ENCODE measurements at regions not wholly inside any gene's neighbourhood (a gene's known extent, or its start where the extent isn't known, plus 50 kb on each side); places are given as distances from the start of the nearest gene placed in this dataset.

DNA sequence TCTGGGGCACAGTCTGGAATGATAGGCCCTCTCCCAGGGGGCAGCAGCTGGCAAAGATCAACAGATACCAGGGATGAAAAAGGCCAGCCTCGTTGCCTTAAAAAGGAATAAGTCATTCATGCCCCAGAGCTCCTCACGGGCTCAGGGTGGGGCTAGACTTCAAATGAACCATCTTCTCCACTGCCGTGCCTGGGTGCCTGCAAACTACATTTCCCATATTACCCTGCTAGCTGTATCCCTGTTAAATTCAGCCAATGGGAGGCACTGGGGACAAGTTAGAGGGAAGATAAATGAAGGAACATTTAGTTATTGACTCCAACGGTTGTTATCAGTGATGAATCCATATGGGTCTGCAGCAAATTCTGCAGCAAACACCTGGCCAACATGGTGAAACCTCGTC is 101.2 kb upstream of the CYYR1 start:
- Histone ChIP-seq H3K27me3 (ENCODE audit: control insufficient read depth, insufficient read depth, low read length) (no peaks in the 10 kb centered on the region; the same call in 1 of the 2 replicates), H4K20me1 (ENCODE audit: insufficient read depth, low read length) (no peaks in the 10 kb centered on the region), H3K23ac (ENCODE audit: low read depth, low read length) (no peak overlapping the region), H3K14ac (replicated peaks; ENCODE audit: low read depth, low read length) (no peak overlapping the region), H2BK20ac (ENCODE audit: low read depth, low read length) (no peak overlapping the region), H3K56ac (ENCODE audit: extremely low read depth, insufficient read depth, low read length) (no peak overlapping the region), H3K18ac (ENCODE audit: low read depth, low read length) (no peak overlapping the region), H2AK9ac (replicated peaks; ENCODE audit: low read depth, low read length, poor library complexity) (no peak overlapping the region), H2AK5ac (ENCODE audit: low read depth, low read length) (no peak overlapping the region), H3K9me1 (ENCODE audit: insufficient read depth, low read length) (no peaks in the 10 kb centered on the region), H3K27ac (ENCODE audit: insufficient read depth, low read length) (no peak overlapping the region), H3K4ac (ENCODE audit: low read depth, low read length) (no peak overlapping the region), H2BK120ac (ENCODE audit: low read depth, low read length) (no peak overlapping the region), H4K8ac (ENCODE audit: low read depth in 2 of 2, low read length in 2 of 2) (no peak overlapping the region), H3K9ac (ENCODE audit: low read depth, low read length) (no peak overlapping the region), H2BK5ac (ENCODE audit: low read depth, low read length, poor library complexity, severe bottlenecking) (no peak overlapping the region), H3K36me3 (ENCODE audit: control insufficient read depth, insufficient read depth, low read length) (no peaks in the 10 kb centered on the region), H2BK15ac (ENCODE audit: low read depth, low read length) (no peak overlapping the region), H4K91ac (ENCODE audit: insufficient read depth, low read depth, low read length) (no peak overlapping the region), H4K5ac (ENCODE audit: low read depth, low read length) (no peak overlapping the region), H3K4me3 (ENCODE audit: insufficient read depth, low read depth, low read length) (no peak overlapping the region), H3K79me1 (ENCODE audit: low read depth in 1 of 2, low read length in 2 of 2) (no peaks in the 10 kb centered on the region), H3K4me1 (ENCODE audit: control insufficient read depth, insufficient read depth, low read length) (no peaks in the 10 kb centered on the region), H3K9me3 (ENCODE audit: control insufficient read depth, insufficient read depth, low read length) (no peaks in the 10 kb centered on the region), H3K4me2 (ENCODE audit: low read depth, low read length) (no peak overlapping the region), H2AFZ (replicated peaks; ENCODE audit: low read length, poor library complexity) (no peak overlapping the region)
- DNase-seq (no peak), ATAC-seq (ENCODE audit: low read depth) (no peak)
- TF ChIP-seq MXI1 (IDR thresholded peaks at IDR 0.05; ENCODE audit: borderline replicate concordance, low read depth, low read length) (no peak), MAZ (IDR thresholded peaks at IDR 0.05; ENCODE audit: borderline replicate concordance, low read depth, low read length) (no peak), SMC3 (IDR thresholded peaks at IDR 0.05; ENCODE audit: low read depth, low read length) (no peak), RCOR1 (IDR thresholded peaks at IDR 0.05; ENCODE audit: insufficient replicate concordance, low read length) (no peak), MAFK (IDR thresholded peaks at IDR 0.05; ENCODE audit: low read depth, low read length) (no peak), CEBPB (IDR thresholded peaks at IDR 0.05; ENCODE audit: low read depth, low read length) (no peak), USF2 (IDR thresholded peaks at IDR 0.05; ENCODE audit: low read depth, low read length) (no peak), RAD21 (IDR thresholded peaks at IDR 0.05; ENCODE audit: low read length) (no peak), FOS (IDR thresholded peaks at IDR 0.05; ENCODE audit: low read depth, low read length) (no peak), ELK1 (IDR thresholded peaks at IDR 0.05; ENCODE audit: borderline replicate concordance, low read depth, low read length) (no peak)
- ChIA-PET POLR2A (ENCODE audit: unreplicated experiment) (no interaction called here), CTCF (no interaction called here)
- dilution Hi-C loops (cut with HindIII; ENCODE audit: low sequenced_read_pairs, unreplicated experiment) = no loop called here
- intact Hi-C loops (cut with micrococcal nuclease) = no loop called here
- in situ Hi-C loops (cut with MboI; ENCODE audit: low sequenced_read_pairs) = no loop called here
- 14% methylated on average over 1 of the region's 5 CpGs; no CpG with 5 or more reads in 1 of the 2 experiments for WGBS, 2 experiments (ENCODE audit: extremely low coverage in 2 of 2, insufficient read length in 1 of 2)
- BruUV-seq (replicated peaks) = no TSS peak
